ENCODE measurements at regions not wholly inside any gene's neighbourhood (a gene's known extent, or its start where the extent isn't known, plus 50 kb on each side); places are given as distances from the start of the nearest gene placed in this dataset.

GRCh38 chr7:132072873-132073272 is 503.4 kb downstream of the PLXNA4 start:
- no peak for DNase-seq (ENCODE audit: low spot score)

GRCh38 chr7:132072165-132072564 is 504.1 kb downstream of the PLXNA4 start:
- no peak for DNase-seq (ENCODE audit: low spot score)

- DNase-seq (ENCODE audit: low spot score): no peak
Measured at GRCh38 chr7:132069306-132069705, 507.0 kb downstream of the PLXNA4 start.

- peak; percentile 36 for DNase-seq (ENCODE audit: low spot score)
Measured at GRCh38 chr7:132066761-132067171, 509.5 kb downstream of the PLXNA4 start.

- DNase-seq (ENCODE audit: low spot score): no peak
Measured at GRCh38 chr7:132065989-132066603, 509.7 kb upstream of the PODXL start.

- peak; percentile 95 for DNase-seq (ENCODE audit: low spot score)
Measured at GRCh38 chr7:132065193-132065988, 509.0 kb upstream of the PODXL start.

- no peak for DNase-seq (ENCODE audit: low spot score)
Measured at GRCh38 chr7:132063800-132064199, 507.4 kb upstream of the PODXL start.

GRCh38 chr7:132061937-132062336 is 505.5 kb upstream of the PODXL start:
- DNase-seq (ENCODE audit: low spot score): peak; percentile 76

GRCh38 chr7:132059141-132059540 is 502.7 kb upstream of the PODXL start:
- no peak for DNase-seq (ENCODE audit: low spot score)

- DNase-seq (ENCODE audit: low spot score): no peak
Measured at GRCh38 chr7:132055336-132056120, 499.1 kb upstream of the PODXL start.

GRCh38 chr7:132053871-132054270 is 497.4 kb upstream of the PODXL start:
- DNase-seq (ENCODE audit: low spot score): no peak

- DNase-seq (ENCODE audit: low spot score): no peak
Measured at GRCh38 chr7:132051311-132051710, 494.9 kb upstream of the PODXL start.

GRCh38 chr7:132049462-132050304 is 493.3 kb upstream of the PODXL start:
- DNase-seq (ENCODE audit: low spot score): peak; percentile 47

- no peak for DNase-seq (ENCODE audit: low spot score)
Measured at GRCh38 chr7:132045481-132045980, 489.1 kb upstream of the PODXL start.

- DNase-seq (ENCODE audit: low spot score): no peak
Measured at GRCh38 chr7:132045002-132045401, 488.6 kb upstream of the PODXL start.

GRCh38 chr7:132044247-132044646 is 487.8 kb upstream of the PODXL start:
- no peak for DNase-seq (ENCODE audit: low spot score)

GRCh38 chr7:132041108-132041507 is 484.7 kb upstream of the PODXL start:
- DNase-seq (ENCODE audit: low spot score): no peak

- no peak for DNase-seq (ENCODE audit: low spot score)
Measured at GRCh38 chr7:132035517-132036362, 479.3 kb upstream of the PODXL start.

- no peak for DNase-seq (ENCODE audit: low spot score)
Measured at GRCh38 chr7:132034748-132035416, 478.5 kb upstream of the PODXL start.

- no peak for DNase-seq (ENCODE audit: low spot score)
Measured at GRCh38 chr7:132030883-132031282, 474.5 kb upstream of the PODXL start.

Measured in AG20443 (cell line).